Left ventricle myocardium inferior (tissue), 1 donor: ENCODE measurements at regions not wholly inside any gene's neighbourhood (a gene's known extent, or its start where the extent isn't known, plus 50 kb on each side); places are given as distances from the start of the nearest gene placed in this dataset.

Experiments used
- DNase-seq: peaks from one replicate; pipeline ENCODE4 v3.0.0-alpha.2; 2020
- H3K27ac ChIP-seq: fragments of 200-600 bp; replicated peaks from 2 replicates; pipeline ENCODE4 v1.8.0; 2021
- H3K27me3 ChIP-seq: fragments of 200-600 bp; 2 replicates; pipeline ENCODE4 v1.8.0; 2021; ENCODE audit warnings: low read depth
- H3K36me3 ChIP-seq: fragments of 200-600 bp; 2 replicates; pipeline ENCODE4 v1.8.0; 2021
- H3K4me1 ChIP-seq: fragments of 200-600 bp; 2 replicates; pipeline ENCODE4 v1.8.0; 2021
- H3K4me3 ChIP-seq: fragments of 200-600 bp; 2 replicates; pipeline ENCODE4 v1.8.0; 2021; ENCODE audit warnings: mild to moderate bottlenecking, moderate library complexity
- H3K9me3 ChIP-seq: fragments of 200-600 bp; replicated peaks from 2 replicates; pipeline ENCODE4 v1.8.0; 2021
- intact Hi-C: fragments of 100-400 bp; cut with micrococcal nuclease; formaldehyde crosslinking; loops from one replicate; pipeline ENCODE4 v1.11.0; 2022
- TF ChIP-seq, protein P1 (sequence below): fragments of 200-600 bp; IDR thresholded peaks from 2 replicates; pipeline ENCODE4 v1.8.0; 2021; ENCODE audit warnings: antibody characterized with exemption, mild to moderate bottlenecking, borderline replicate concordance
- donor health status: DM: no; HTN: yes; CAD: no; lungs with severe emphysema.

DNA sequence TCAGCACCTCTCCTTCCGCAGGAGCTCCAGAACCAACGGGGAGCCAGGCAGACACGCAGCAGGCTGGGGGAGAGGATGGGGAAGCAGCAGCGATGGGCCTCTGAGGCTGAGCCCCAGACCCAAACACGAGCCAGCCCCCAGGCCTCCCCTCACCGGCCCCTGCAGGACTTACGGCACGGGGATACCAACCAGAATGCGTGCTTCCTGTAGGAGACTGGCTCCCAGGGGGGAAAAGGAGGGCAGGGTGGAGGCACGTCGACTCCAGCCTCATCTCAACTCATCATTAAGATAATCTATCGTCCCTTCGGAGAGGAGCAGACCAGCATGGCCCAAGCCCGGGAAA lies 495.1 kb upstream of the MYT1L start:
- Histone ChIP-seq H3K27me3 (peaks cover 21% of the 10 kb centered on the region), H3K9me3 (peaks cover 7% of the 10 kb centered on the region), H3K27ac (no peak overlapping the region), H3K4me3 (no peak overlapping the region), H3K4me1 (no peaks in the 10 kb centered on the region), H3K36me3 (no peaks in the 10 kb centered on the region)
- DNase-seq = no peak
- TF ChIP-seq, protein P1, sequence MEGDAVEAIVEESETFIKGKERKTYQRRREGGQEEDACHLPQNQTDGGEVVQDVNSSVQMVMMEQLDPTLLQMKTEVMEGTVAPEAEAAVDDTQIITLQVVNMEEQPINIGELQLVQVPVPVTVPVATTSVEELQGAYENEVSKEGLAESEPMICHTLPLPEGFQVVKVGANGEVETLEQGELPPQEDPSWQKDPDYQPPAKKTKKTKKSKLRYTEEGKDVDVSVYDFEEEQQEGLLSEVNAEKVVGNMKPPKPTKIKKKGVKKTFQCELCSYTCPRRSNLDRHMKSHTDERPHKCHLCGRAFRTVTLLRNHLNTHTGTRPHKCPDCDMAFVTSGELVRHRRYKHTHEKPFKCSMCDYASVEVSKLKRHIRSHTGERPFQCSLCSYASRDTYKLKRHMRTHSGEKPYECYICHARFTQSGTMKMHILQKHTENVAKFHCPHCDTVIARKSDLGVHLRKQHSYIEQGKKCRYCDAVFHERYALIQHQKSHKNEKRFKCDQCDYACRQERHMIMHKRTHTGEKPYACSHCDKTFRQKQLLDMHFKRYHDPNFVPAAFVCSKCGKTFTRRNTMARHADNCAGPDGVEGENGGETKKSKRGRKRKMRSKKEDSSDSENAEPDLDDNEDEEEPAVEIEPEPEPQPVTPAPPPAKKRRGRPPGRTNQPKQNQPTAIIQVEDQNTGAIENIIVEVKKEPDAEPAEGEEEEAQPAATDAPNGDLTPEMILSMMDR = no peak
- intact Hi-C loops = no loop called here

DNA sequence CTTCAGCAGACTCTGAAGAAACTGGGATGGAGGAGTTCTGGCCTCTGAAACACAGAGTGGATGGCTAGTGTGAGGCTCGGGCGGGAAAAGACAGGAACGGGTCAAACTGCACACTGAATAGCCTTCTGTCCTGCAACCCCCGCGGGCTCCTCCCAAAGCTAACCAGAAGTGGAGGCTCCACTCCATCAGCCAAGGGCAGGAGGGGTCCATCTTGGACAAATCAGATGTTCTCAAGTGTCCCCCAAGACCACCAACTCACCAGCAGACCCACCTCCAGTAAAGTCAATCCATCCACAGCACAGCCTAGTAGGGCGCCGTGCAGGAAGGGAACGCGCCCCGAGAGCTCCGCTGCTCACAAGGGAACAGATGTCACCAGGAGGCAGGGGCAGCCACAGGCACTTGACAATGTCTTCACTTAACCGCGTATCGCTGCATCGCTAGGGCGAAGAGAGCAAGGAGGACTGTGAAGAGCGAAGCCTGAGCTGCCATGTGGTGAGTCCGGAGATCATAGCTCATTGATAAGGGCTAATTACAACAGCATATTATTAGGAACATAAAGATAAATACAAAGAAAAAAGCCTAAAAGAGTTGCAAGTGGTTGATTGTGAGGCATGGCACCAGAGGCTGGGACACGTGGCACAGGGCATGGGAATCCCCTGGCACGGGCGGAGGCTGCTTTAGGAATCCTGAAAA lies 494.6 kb upstream of the MYT1L start:
- peaks cover 12% of the 10 kb centered on the region for H3K9me3 ChIP-seq
- TF ChIP-seq, protein P1 = no peak
- no peak for DNase-seq
- intact Hi-C loops = no loop called here
- no peak overlapping the region for H3K27ac ChIP-seq
- no peaks in the 10 kb centered on the region for H3K36me3 ChIP-seq
- no peaks in the 10 kb centered on the region for H3K4me1 ChIP-seq
- no peak overlapping the region for H3K4me3 ChIP-seq
- H3K27me3 ChIP-seq = peaks cover 21% of the 10 kb centered on the region

DNA sequence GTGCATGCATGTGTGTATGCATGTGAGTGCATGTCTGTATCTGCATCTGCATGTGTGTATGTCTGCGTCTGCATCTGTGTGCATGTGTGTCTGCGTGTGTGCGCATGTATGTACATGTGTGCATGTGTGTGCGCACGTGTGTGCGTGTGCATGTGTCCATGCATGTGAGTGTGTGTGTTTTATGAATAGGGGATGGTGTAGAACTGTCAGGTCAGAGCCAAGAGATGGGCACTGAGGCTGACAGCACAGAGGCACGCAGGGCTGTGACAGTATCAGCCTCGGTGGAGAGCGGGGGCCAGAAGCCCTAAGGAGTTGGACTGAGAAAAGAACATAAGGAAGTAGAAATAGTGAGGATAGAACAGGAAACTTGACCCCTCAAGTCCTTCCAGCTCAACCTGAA lies 494.0 kb upstream of the MYT1L start:
- Histone ChIP-seq H3K4me1 (no peaks in the 10 kb centered on the region), H3K36me3 (no peaks in the 10 kb centered on the region), H3K27ac (no peak overlapping the region), H3K9me3 (peaks cover 15% of the 10 kb centered on the region), H3K27me3 (peaks cover 21% of the 10 kb centered on the region), H3K4me3 (no peak overlapping the region)
- DNase-seq = no peak
- TF ChIP-seq, protein P1 = no peak
- intact Hi-C loops = no loop called here

DNA sequence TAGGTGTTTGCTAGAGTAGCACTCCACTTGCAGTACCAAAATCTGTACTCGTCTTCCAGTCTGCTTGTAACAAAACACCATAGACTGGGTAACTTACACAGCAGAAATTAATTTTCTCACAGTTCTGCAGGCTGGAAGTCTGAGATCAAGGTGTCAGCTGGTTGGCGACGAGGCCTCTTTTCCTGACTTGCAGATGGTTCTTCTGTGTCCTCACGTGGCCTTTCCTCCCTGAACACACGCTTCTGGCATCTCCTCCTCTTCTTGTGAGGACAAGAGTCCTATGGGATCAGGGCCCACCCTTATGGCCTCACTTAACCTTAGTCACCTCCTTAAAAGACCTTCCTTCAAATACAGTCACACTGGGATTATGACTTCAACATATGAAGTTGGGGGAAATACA lies 493.5 kb upstream of the MYT1L start:
- H3K36me3 ChIP-seq = no peaks in the 10 kb centered on the region
- intact Hi-C loops = no loop called here

DNA sequence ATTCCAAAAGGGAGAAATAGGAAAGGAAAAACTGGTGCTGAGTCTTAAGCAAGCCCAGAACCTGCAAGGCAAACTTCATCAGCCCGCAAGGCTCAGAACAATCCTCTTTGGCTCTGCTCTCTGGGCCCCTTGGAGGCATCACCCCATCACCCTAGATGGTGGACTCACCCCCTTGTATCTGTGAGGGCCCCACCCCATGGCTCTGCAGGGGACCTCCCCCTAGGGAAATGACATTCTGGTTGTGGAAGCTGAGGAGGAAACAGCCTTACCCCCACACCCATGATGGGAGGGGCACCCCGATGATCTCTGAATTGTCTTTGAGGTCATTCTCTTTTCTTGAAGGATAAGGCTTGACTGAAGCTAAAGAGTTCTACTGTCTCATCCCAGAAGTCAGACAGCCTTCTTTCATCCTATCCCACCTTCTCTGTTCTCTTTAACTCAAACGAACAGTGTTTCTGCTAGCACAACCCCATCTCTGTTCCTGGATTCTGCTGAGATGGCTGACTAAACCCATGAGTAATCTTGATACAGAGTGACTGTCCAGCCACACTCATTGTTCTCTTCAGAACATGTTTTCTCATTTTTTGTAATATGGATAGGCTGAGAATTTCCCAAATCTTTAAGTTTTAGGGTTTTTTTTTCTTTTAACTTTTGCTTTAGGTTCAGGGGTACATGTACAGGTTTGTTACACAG lies 492.1 kb upstream of the MYT1L start:
- Histone ChIP-seq H3K4me3 (no peak overlapping the region), H3K36me3 (no peaks in the 10 kb centered on the region), H3K9me3 (peaks cover 15% of the 10 kb centered on the region), H3K27me3 (peaks cover 21% of the 10 kb centered on the region), H3K27ac (no peak overlapping the region), H3K4me1 (no peaks in the 10 kb centered on the region)
- DNase-seq = no peak
- intact Hi-C loops = no loop called here
- TF ChIP-seq, protein P1 = no peak

More for the DNA sequence above, 493.5 kb upstream of the MYT1L start:
- Histone ChIP-seq H3K4me3 (no peak overlapping the region), H3K9me3 (peaks cover 15% of the 10 kb centered on the region), H3K27me3 (peaks cover 21% of the 10 kb centered on the region), H3K4me1 (no peaks in the 10 kb centered on the region), H3K27ac (no peak overlapping the region)
- TF ChIP-seq, protein P1 = no peak
- DNase-seq = no peak
